ENCODE measurements at regions not wholly inside any gene's neighbourhood (a gene's known extent, or its start where the extent isn't known, plus 50 kb on each side); places are given as distances from the start of the nearest gene placed in this dataset.

GRCh38 chr1:81437213-81437612 lies 363.5 kb upstream of the ADGRL2 start:
- TF ChIP-seq CBX8 (IDR thresholded peaks at IDR 0.05; ENCODE audit: borderline replicate concordance, low read depth, low read length) = no peak
- no peak for TF ChIP-seq EZH2 (IDR thresholded peaks at IDR 0.05; ENCODE audit: low read depth, low read length, severe bottlenecking)
- TF ChIP-seq TCF12 (IDR thresholded peaks at IDR 0.05; ENCODE audit: low read depth, low read length) = no peak
- no peak for TF ChIP-seq CTCF (IDR thresholded peaks at IDR 0.05; ENCODE audit: control extremely low read depth in 1 of 3, insufficient read depth in 1 of 3, low read depth in 1 of 3, low read length in 3 of 3)
- TF ChIP-seq CHD2 (IDR thresholded peaks at IDR 0.05; ENCODE audit: low read length) = no peak
- no peak for TF ChIP-seq HDAC6 (IDR thresholded peaks at IDR 0.05; ENCODE audit: low read depth, low read length)
- no peak for TF ChIP-seq POLR2A (IDR thresholded peaks at IDR 0.05; ENCODE audit: control extremely low read depth in 1 of 2, low read depth in 2 of 2, low read length in 2 of 2)
- no peak for TF ChIP-seq TAF1 (IDR thresholded peaks at IDR 0.05; ENCODE audit: low read depth, low read length)
- no peak for TF ChIP-seq CEBPB (IDR thresholded peaks at IDR 0.05; ENCODE audit: low read depth, low read length)
- TF ChIP-seq MAX (IDR thresholded peaks at IDR 0.05) = no peak
- TF ChIP-seq GABPA (IDR thresholded peaks at IDR 0.05; ENCODE audit: borderline replicate concordance, insufficient read depth, low read length) = no peak
- TF ChIP-seq ATF2 (IDR thresholded peaks at IDR 0.05; ENCODE audit: low read length) = no peak
- no peak for TF ChIP-seq BRCA1 (IDR thresholded peaks at IDR 0.05; ENCODE audit: low read depth, low read length)

Data from H1 (cell line).